GM18502 (cell line): ENCODE measurements at regions not wholly inside any gene's neighbourhood (a gene's known extent, or its start where the extent isn't known, plus 50 kb on each side); places are given as distances from the start of the nearest gene placed in this dataset.

ENCODE experiments used
- ATAC-seq: cut with Tn5 transposase; IDR thresholded peaks from one replicate; pipeline ENCODE4 v1.9.1; 2021; ENCODE audit warnings: mild to moderate bottlenecking; ENCODE audit not compliant: unreplicated experiment, poor library complexity

DNA sequence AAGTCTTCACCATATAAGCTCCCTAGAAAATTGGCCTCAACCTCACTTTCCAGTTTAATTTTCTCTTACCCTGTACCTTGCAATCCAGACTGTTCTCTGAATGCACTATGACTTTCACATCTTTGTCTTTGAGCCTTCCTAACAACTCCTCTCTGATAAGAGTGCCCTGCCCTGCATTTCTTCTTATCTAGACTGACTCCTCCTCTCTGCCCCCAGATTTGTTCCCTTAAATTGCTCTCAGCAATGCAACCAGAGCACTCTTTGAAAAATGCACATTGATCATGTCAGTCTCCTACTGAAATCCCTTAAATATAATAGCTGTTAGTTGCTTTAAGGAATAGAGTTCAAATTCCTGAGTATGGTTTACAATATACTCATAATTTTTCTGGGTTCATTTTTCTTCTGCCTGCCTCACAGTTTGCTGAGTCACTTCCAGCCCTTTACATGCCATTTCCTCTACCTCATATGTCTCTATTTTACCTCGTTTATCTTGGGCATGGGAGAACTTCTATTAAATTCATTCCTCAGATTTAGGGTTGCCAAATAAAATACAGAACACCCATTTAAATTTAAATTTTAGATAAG is 582.7 kb upstream of the AADAT start:
- ATAC-seq = no peak

DNA sequence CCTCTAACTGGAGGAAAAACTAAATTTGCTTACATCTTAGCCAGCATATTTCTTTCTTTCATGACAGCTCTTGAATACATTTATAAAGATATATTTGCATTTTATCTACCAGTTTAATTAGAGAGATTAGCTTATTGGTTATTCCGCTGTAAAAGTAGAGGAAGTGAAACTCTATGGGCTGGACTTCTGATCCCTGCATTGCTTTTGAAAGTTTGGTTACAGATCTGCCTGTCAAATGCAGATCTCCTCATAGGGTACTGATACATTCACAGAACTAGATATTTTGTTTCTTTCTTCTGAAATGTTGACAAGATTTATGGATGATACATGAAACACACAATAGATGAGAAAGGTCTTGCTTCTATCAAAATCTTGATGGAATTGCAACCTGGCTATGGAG is 581.4 kb upstream of the AADAT start:
- ATAC-seq = no peak

DNA sequence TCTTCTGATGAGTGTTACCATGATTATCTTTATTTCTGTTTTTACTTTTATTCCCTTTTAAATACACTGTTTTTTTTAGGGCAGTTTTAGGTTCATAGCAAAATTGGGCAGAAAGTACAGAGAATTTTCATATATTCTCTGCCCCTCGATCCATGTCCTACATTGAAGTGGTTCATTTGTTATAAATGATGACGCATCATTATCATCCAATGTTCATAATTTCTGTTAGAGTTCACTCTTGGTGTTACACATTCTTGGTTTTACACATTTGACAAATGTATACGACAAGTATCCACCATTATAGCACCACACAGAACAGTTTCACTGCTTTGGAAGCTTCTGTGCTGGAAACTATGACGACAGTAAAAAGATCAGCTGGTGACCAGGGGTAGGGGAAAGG is 578.1 kb upstream of the AADAT start:
- no peak for ATAC-seq

DNA sequence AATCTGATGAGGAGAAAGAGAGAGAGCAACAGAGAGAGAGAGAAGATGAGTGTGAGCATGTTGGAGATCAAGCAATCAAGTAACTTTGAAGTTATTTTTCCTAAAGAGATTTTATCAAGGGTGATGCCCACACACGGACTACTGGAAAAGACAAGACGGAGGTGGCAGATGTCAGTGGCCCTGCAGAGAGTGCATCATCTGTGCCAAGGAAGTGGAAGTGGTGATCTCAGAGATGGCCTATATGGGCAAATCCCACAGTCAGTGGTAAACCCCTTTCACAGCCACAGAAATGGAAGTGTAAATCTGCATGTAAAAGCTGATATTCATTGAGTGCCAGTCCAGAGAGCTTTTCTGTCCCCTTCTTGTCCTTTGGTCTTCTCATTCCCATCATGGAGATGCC is 577.2 kb upstream of the AADAT start:
- no peak for ATAC-seq

DNA sequence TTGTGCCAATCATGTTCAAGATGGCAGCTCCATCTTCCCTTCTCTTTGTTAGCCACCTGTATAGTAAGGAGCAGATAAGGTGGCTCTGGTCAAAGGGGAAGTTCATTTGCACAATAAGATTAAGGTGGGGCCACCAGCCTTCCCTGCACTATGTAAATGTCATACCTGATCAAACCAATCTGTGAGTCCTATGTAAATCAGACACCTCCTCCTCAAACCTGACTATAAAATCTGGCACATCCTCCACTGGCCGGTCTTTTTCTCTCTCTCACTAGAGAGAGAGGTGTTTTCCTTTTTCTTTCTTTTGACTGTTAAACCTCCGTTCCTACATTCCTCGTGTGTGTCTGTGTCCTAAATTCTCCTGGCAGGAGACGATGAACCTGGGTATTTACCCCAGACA is 572.5 kb upstream of the AADAT start:
- ATAC-seq = no peak

DNA sequence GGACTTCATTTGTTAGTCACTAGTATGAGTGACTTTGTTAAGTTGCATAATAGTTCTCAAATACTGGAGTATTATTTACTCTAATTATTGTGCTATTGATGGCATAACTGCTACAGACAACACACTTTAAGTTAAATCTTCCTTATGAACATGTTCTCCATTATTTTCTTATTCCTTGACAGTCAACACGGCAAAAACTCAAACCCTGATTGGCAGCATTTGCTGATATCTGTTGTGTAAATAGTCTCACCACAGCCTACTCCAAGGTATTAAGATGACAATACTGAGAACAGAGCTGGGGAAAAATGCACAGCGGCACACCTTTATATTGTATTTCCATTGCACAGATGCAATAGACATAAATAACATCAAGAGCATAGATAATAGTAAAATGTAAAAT is 568.0 kb upstream of the AADAT start:
- ATAC-seq = no peak

DNA sequence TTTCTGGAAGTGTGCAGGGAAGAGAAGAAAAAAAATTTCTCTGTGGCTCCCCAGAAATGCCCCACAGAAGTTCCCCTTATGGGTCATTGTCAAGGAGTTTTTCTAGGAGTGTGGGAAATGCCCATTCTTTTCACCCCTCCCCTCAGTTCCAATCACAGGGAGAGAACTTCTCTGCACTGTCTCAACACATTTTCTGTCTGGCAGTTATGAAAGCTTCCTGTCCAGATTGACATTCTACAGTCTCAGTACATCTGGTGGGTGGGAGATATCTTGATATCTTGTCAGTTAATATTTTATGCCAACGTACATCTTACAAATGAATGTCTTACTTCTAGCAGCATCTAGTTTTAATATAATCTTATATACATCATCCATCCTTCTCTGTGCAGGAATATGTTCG is 566.8 kb upstream of the AADAT start:
- no peak for ATAC-seq

DNA sequence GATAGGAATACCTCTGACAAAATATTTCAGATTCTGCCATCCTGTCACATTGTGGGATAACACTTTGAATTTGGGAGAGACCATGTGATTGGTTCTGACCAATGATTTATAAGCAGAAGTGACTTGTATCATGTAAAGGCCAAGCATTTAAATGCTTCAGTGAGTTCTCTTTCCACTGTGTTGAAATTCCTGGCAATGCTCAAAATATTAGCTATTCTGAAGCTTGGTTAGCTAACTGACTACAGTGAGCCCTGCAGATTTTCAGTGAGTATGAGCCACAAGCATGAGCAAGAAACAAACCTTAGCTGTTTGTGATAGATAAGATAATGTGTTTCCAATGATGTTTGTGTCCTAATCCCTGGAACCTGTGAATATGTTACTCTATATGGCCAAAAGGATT is 562.8 kb upstream of the AADAT start:
- no peak for ATAC-seq

DNA sequence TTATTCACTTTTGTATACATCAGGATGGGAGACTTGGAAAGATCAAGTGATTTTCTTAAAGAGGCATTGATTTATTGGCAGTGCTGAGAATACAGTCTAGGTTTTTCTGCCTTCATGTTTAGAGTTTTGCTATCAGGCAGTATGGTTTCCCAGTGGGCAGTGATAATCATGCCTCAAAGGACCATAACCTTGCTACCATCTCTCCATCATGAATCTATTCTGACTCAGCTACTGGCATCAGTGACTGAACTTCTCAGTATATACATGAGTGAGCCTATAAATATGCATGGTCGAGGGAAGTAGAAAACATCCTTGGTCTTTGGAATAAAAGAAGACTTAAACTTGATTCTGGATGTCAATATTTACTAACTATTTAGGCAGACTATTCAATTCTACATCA is 562.0 kb upstream of the AADAT start:
- no peak for ATAC-seq

DNA sequence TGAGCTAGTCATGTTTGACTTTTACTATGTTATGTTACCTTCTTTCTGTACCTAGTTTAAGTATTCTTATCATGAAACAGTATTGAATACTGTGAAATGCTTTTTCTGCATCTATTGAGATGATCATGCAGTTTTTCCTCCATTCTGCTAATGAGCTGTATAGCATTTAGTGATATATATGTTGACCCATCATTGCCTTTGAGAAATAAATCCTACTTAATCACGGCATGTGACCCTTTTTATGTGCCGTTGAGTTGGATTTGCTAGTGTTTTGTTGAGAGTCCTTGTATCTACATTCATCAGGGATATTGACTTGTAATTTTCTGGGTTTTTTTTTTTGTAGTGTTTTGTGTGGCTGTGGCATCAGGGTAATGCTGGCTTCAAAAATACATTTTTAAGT is 537.7 kb upstream of the AADAT start:
- no peak for ATAC-seq

DNA sequence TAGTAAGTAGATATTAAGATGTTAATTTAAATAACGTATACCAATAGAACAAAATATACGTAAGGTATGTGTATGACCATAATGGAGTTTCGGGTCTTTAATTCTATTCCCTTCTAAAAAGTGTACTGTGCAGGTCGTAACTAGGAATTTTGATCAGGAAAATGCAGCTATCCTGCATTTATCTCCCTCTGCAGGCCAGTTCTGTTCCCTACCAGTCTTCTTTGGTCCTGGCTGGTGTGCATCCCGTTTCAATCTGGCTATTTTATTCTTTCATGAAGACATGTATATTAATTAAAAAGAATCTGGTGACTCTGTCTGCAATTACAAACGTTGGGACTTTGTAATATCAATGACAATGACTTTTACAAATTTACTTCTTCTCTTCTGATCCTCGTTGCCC is 534.1 kb upstream of the AADAT start:
- ATAC-seq = no peak

DNA sequence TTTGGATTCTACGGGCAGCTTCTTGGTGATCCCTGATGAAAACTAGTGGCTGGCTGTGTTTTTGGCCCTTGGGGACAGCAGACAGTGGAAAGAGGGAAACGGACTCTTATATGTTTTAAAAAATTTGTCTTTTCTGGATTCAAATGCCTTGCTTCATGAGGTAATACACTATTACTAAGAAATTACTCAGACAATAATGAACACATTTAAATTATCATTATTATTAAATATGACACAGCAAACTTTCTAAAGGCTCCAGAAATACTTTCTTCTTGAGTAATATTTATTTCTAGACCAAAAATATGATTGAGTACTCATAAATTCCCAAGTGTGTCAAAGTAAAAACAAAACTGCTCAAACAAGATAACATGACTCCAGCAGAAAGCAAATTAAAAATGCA is 520.7 kb upstream of the AADAT start:
- ATAC-seq = no peak

DNA sequence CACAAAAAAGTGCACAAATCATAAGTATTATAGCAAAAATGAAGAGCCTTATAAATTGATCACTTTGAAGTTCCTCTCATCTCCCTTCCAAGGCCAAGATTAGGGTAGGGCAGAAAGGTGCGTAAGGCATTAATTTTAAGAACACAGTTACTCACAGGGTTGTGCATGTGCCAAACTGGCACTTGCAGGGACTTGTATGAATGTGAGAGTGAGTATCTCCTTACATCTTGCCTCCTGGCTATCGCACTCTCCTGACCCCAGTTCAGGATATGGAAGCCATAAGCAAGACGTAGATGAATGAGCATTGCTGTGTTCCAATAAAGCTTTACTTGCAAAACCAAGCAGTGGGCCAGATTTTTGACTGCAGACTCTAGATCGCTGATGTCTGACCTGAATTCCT is 510.1 kb upstream of the AADAT start:
- ATAC-seq = no peak

DNA sequence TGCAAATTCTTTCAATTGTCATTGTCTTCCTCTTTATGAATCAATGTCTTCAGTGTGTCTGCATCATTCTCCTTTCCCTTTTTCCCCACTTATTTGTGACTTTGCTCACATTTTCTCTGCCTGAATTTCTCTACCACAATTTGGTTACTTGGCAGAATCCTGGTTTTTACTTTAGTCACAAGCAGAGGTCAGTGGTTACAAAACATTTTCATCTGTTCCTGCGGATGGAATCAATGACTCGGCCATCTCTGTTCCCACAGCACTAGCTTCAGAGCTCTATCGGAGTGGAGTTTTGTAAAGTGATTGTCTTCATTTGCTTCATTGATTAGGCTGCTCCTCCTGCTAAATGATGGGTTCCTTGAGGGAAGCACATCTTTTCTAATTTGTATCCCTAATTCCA is 501.3 kb upstream of the AADAT start:
- no peak for ATAC-seq

DNA sequence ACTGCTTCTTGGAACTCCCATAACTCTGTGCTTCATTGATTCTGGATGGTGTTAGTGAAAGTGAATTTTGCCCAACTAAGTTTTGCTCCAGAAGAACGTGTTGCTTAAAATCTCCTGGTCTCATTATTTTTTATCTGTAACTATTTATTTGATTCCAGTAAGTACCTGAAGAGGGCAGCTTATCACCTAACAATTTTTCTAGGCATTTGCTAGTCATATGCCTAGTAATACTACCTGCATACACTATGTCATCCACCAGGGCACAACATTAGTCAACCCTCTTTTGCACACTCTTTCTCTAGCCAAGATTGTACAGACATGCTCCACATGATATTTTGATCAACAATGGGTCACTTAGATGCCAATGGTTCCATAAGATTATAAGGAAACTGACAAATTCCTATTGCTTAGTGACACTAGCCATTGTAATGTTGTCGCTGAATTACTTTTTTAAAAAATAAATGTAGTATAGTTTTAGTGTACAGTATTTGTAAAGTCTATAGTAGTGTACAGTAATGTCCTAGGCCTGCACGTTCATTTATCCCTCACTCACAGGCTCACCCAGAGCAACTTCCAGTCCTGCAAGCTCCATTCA is 499.9 kb upstream of the AADAT start:
- peak; percentile 98 for ATAC-seq

DNA sequence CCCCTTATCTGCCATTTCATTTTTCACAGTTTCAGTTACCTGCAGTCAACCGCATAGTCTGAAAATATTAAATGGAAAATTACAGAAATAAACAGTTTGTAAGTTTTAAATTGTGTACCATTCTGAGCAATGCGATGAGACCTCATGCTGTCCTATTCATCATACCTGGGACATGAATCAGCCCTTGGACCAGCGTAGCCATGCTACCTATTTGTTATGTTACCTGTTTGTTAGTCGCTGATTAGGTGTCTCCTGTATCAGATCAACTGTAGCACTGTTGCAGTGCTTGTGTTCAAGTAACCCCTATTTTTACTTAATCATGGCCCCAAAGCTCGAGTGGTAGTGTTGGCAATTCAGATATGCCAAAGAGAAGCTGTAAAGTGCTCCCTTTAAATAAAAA is 492.2 kb upstream of the AADAT start:
- no peak for ATAC-seq

DNA sequence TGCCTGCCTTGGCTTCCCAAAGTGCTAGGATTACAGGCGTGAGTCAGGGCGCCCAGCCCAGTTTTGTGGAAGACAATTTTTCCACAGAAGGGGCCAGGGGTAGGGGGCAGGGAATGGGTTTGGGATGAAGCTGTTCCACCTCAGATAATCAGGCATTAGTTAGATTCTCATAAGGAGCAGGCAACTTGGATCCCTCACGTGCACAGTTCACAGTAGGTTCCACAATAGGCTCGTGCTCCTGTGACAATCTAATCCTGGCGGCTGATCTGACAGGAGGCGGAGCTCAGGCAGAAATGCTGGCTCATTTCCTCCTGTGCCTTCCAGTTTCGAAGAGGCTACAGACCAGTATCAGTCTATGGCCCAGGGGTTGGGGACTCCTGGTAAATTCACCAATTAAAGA is 491.6 kb upstream of the AADAT start:
- ATAC-seq = no peak

DNA sequence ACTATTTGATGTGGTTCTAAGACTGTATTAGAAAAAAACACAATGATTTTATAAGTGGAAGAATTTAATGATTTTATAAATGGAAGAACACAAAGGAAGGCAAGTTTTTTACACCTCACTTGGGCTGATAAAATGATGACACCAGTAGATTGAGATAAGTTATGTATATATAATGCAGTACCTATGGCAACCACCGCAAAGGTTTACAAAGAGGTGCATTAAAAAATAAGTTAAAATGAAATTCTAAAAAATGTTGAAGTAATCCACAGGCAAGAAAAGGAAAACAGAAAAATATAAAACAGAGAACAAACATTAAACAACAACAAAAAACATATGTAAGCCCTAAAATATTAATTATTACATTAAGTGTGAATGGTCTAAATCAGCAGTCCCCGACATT is 490.9 kb upstream of the AADAT start:
- no peak for ATAC-seq

DNA sequence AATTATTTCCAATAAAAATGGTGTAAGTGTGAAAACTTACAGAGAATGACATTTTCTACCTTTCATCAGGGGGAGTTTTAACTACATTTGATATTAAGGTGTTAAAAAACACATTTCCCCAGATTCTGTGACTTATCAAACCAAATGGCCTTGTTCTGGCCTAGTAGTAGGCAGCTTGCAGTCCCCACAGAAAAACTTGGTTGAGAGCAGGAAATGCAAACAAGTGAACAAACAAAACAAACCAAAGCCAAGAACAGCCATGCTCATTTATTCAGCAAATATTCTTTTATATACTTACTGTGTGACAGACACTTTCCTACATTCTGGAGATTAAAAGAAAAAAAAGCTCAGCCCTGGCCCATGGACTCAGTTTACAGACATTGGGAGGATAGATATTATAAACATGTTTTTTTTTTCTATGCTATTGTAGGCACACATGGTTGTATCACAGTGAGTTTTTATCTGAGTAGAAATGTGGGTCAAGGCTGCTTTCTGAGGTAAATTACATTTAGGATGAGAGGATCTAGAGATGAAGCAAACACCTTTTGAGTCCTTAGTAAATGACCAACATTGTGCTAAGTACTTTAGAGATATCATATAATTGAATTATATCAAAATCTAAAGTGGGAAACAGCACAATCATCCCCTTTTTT is 449.2 kb upstream of the AADAT start:
- ATAC-seq = no peak

DNA sequence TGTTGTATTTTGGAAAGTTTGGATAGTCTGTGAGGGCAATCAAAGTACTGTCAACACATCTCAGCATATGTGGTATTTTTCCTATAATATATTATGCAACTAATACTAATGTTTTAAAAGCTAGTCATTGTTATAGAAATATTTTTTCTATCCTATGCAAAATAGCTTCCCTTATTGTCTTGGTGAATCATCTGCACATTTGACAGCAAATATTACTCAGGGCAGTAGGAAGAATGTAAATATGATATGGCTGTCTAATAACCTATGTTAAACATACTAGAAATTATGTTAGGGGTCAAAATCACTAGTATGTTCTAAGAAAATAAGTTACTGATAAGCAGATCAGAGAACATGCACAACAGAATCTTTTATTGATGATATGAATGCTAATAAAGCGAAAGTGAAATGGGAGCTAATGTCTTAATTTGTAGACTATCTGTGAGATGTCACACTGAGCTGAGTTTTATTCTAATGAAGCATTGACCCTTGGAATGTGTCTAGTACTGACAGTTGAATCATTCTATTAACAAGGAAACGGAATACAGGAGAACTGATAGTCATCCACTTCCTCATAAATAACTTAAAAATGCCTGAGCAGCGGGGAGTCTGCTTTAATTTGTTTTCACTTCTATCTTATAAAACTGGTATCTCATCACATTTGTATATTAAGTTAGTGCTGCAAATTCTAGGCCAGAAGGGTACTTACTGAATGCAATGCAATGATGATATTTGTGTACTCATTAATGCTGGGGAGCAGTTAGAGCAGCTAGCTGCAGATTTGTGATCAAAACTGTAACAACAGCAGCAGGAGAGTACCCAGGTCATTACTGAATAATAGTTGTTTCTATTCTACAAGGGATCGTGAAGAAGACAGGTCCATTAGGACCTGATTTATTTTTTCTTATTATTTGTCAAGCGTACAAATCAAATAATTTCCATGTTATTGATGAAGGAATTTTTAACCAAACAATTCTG is 440.3 kb upstream of the AADAT start:
- no peak for ATAC-seq

DNA sequence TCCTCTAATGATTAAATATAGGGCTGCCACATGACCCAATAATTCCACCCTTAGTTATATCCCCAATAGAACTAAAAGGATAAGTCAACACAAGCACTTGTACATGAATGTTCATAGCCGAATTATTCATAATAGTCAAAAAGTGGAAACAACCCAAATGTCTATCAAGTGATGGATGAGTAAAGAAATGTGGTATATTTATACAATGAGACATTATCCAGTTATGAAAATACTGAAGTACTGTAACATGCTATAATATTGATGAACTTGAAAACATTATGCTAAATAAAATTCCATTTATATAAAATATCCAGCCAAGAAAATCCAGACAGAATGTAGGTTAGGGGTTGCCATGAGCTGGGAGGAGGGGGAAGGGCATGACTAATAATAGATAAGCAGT is 436.7 kb upstream of the AADAT start:
- no peak for ATAC-seq
